ENCODE measurements at regions not wholly inside any gene's neighbourhood (a gene's known extent, or its start where the extent isn't known, plus 50 kb on each side); places are given as distances from the start of the nearest gene placed in this dataset.

DNA sequence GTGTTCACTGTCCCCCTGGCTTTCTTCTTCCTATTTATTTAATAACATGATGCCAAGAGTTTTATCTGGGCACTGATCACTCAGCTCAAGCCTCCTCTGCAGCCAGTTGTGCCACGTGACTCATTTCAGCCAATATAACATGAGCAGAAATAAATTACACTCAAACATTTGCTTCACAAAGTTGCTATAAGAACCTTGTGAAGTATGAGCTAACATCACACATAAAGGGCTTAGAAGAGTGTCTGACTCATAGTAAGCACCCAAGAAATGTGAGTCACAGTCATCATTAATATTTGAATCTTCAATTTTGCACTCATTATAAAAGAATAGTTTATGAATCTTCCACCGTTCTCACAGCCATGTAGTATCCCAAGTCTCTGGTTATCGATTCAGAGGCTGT is 414.6 kb upstream of the NPVF start:
- ChIA-PET CTCF (no interaction called here), POLR2A (no interaction called here)
- no peaks in the 10 kb centered on the region for H3K4me1 ChIP-seq (ENCODE audit: insufficient read depth, low read length)
- Mint-ChIP-seq H3K4me3 (no peak overlapping the region), H3K4me1 (ENCODE audit: low read depth) (no peaks in the 10 kb centered on the region), H3K27ac (no peak overlapping the region), H3K9me3 (no peaks in the 10 kb centered on the region), H3K27me3 (no peaks in the 10 kb centered on the region), H3K36me3 (ENCODE audit: low read depth) (no peaks in the 10 kb centered on the region)
- ATAC-seq (ENCODE audit: poor library complexity) (no peak), DNase-seq (no peak)
- no peaks in the 10 kb centered on the region for H3K36me3 ChIP-seq (ENCODE audit: insufficient read depth, low read length)
- TF ChIP-seq CTCF (IDR thresholded peaks at IDR 0.05) = no peak
- no peaks in the 10 kb centered on the region for H3K27me3 ChIP-seq (ENCODE audit: control insufficient read depth in 1 of 2, insufficient read depth in 2 of 2, low read length in 2 of 2)
- H3K27ac ChIP-seq (ENCODE audit: low read depth in 1 of 2, low read length in 2 of 2) = no peak overlapping the region
- no peak overlapping the region for H3K4me3 ChIP-seq (ENCODE audit: low read length)
- intact Hi-C loops (cut with DNase I, micrococcal nuclease) = no loop called here
- no peaks in the 10 kb centered on the region for H3K9me3 ChIP-seq (ENCODE audit: control insufficient read depth in 1 of 2, insufficient read depth in 1 of 2, low read length in 2 of 2)

DNA sequence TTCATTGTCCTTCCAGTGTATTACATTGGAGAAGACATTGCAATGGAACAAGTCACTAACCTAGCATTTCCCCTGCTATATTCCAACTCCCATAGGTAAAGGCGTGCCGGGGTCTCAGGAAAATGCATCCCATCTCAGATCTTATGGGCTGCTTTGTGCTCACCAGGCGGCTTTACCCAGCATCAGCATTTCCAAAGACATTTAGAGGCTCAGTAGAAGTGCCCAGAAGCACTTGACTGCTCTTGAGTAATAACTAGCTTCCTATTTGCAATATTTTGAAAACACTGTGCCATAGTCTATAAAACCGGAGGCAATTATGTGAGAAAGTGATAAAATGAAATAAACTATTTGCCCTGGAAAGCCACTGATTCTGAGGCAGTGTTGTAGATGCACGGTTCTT is 415.0 kb upstream of the NPVF start:
- ChIA-PET POLR2A (no interaction called here), CTCF (no interaction called here)
- Histone ChIP-seq H3K4me3 (ENCODE audit: low read length) (no peak overlapping the region), H3K27me3 (ENCODE audit: control insufficient read depth in 1 of 2, insufficient read depth in 2 of 2, low read length in 2 of 2) (no peaks in the 10 kb centered on the region), H3K27ac (ENCODE audit: low read depth in 1 of 2, low read length in 2 of 2) (no peak overlapping the region), H3K9me3 (ENCODE audit: control insufficient read depth in 1 of 2, insufficient read depth in 1 of 2, low read length in 2 of 2) (no peaks in the 10 kb centered on the region), H3K36me3 (ENCODE audit: insufficient read depth, low read length) (no peaks in the 10 kb centered on the region), H3K4me1 (ENCODE audit: insufficient read depth, low read length) (no peaks in the 10 kb centered on the region)
- no peak for DNase-seq
- H3K4me3 Mint-ChIP-seq = no peak overlapping the region
- no peak for TF ChIP-seq CTCF (IDR thresholded peaks at IDR 0.05)
- no peaks in the 10 kb centered on the region for H3K9me3 Mint-ChIP-seq
- H3K4me1 Mint-ChIP-seq (ENCODE audit: low read depth) = no peaks in the 10 kb centered on the region
- H3K27me3 Mint-ChIP-seq = no peaks in the 10 kb centered on the region
- no peak overlapping the region for H3K27ac Mint-ChIP-seq
- H3K36me3 Mint-ChIP-seq (ENCODE audit: low read depth) = no peaks in the 10 kb centered on the region
- ATAC-seq (ENCODE audit: poor library complexity) = no peak
- intact Hi-C loops (cut with DNase I, micrococcal nuclease) = no loop called here

GRCh38 chr7:25643770-25644394 is 415.6 kb upstream of the NPVF start:
- no peak for TF ChIP-seq CTCF (IDR thresholded peaks at IDR 0.05)
- no peaks in the 10 kb centered on the region for H3K36me3 ChIP-seq (ENCODE audit: insufficient read depth, low read length)
- H3K4me1 ChIP-seq (ENCODE audit: insufficient read depth, low read length) = no peaks in the 10 kb centered on the region
- no peaks in the 10 kb centered on the region for H3K4me1 Mint-ChIP-seq (ENCODE audit: low read depth)
- no peak for DNase-seq
- no peaks in the 10 kb centered on the region for H3K27me3 ChIP-seq (ENCODE audit: control insufficient read depth in 1 of 2, insufficient read depth in 2 of 2, low read length in 2 of 2)
- H3K9me3 Mint-ChIP-seq = no peaks in the 10 kb centered on the region
- intact Hi-C loops (cut with DNase I, micrococcal nuclease) = no loop called here
- H3K27ac Mint-ChIP-seq = no peak overlapping the region
- CTCF ChIA-PET = no interaction called here
- H3K36me3 Mint-ChIP-seq (ENCODE audit: low read depth) = no peaks in the 10 kb centered on the region
- H3K4me3 Mint-ChIP-seq = no peak overlapping the region
- no peaks in the 10 kb centered on the region for H3K9me3 ChIP-seq (ENCODE audit: control insufficient read depth in 1 of 2, insufficient read depth in 1 of 2, low read length in 2 of 2)
- POLR2A ChIA-PET = no interaction called here
- no peaks in the 10 kb centered on the region for H3K27me3 Mint-ChIP-seq
- no peak overlapping the region for H3K27ac ChIP-seq (ENCODE audit: low read depth in 1 of 2, low read length in 2 of 2)
- no peak overlapping the region for H3K4me3 ChIP-seq (ENCODE audit: low read length)
- ATAC-seq (ENCODE audit: poor library complexity) = no peak
